ENCODE measurements at regions not wholly inside any gene's neighbourhood (a gene's known extent, or its start where the extent isn't known, plus 50 kb on each side); places are given as distances from the start of the nearest gene placed in this dataset.

DNA sequence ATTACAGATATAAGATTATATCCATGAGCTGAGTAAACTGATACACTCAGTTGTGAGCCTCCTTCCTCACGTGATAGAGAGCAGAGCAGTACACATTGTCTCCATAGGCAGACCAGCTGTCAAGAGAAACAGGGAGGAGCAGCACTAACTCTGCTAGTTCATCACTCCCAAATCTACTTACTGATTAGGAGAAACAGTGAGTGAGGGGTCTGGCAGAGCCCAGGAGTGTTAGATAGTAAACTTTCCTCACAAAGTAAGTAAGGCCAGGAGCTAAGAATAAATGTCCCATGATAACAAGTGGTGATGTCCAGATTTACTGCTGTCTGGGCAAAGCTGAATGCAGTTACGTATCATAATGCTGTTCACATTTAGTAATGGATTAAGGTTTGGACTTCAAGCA, 168.6 kb upstream of the KCNK2 start:
- no peaks in the 10 kb centered on the region for H3K36me3 ChIP-seq (ENCODE audit: control insufficient read depth, insufficient read depth, low read length)
- no peaks in the 10 kb centered on the region for H3K27me3 ChIP-seq (ENCODE audit: control insufficient read depth, insufficient read depth, low read length, poor library complexity, severe bottlenecking)
- no peaks in the 10 kb centered on the region for H3K4me1 ChIP-seq (ENCODE audit: control insufficient read depth, insufficient read depth, low read length)
- no peak overlapping the region for H3K27ac ChIP-seq (ENCODE audit: insufficient read depth, low read depth, low read length, poor library complexity, severe bottlenecking)
- no peaks in the 10 kb centered on the region for H3K9me3 ChIP-seq (ENCODE audit: control insufficient read depth, low read length)
- no peak overlapping the region for H3K4me3 ChIP-seq (ENCODE audit: insufficient read depth, low read depth, low read length)
- 91 to 98% methylated on average over 2 of the region's 2 CpGs for WGBS, 2 experiments

DNA sequence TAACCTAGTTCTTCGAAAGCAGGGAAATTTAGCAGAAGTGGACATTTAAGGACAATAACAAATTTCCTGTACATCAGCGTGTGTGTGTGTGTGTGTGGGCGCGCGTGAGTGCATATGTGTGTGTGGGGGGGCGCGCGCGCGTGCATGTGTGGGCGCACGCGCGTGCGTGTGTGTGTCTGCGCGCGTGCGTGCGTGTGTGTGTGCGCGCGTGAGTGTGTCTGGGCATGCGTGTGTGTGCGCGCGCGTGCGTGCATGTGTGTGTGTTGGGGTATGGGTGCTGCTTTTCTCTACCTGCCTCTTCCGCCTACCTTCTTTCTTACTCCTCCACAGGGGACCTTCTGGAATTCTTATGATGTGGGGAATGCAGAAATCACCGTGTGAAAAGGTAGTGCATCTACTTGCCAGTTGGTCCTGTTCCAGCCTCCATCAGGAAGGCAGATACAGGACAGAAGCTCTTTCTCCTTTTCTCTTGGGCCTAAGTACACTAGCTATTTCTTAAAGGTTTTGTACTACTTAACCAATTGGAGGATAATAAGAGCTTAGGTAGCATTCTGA, 165.4 kb upstream of the KCNK2 start:
- no peaks in the 10 kb centered on the region for H3K9me3 ChIP-seq (ENCODE audit: control insufficient read depth, low read length)
- H3K4me3 ChIP-seq (ENCODE audit: insufficient read depth, low read depth, low read length), result no peak overlapping the region
- WGBS, 2 experiments, result 93 to 96% methylated on average over 30 of the region's 31 CpGs
- no peaks in the 10 kb centered on the region for H3K4me1 ChIP-seq (ENCODE audit: control insufficient read depth, insufficient read depth, low read length)
- H3K27me3 ChIP-seq (ENCODE audit: control insufficient read depth, insufficient read depth, low read length, poor library complexity, severe bottlenecking), result no peaks in the 10 kb centered on the region
- H3K27ac ChIP-seq (ENCODE audit: insufficient read depth, low read depth, low read length, poor library complexity, severe bottlenecking), result no peak overlapping the region
- no peaks in the 10 kb centered on the region for H3K36me3 ChIP-seq (ENCODE audit: control insufficient read depth, insufficient read depth, low read length)

DNA sequence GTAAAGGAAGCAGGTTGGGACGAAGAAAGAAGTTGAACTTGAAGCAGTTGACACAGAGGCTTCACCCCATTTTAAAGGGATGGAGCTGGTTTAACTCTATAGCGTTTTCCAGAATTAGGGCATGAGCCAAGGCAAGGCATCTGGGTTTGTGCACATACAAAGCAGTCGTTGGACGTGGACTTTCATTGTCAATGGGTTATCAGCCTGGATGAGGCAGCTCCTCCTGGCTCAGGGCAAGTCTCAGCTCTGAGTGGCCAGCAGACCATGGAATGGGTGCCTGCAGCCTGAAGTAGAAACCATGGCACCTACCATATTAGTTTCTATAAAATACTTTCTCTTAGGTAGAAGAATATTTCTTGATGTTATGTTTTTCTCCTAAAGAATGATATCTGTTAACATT, 163.8 kb upstream of the KCNK2 start:
- 91% methylated on average over 4 of the region's 4 CpGs for WGBS, 2 experiments
- Histone ChIP-seq H3K36me3 (ENCODE audit: control insufficient read depth, insufficient read depth, low read length) (no peaks in the 10 kb centered on the region), H3K9me3 (ENCODE audit: control insufficient read depth, low read length) (no peaks in the 10 kb centered on the region)

DNA sequence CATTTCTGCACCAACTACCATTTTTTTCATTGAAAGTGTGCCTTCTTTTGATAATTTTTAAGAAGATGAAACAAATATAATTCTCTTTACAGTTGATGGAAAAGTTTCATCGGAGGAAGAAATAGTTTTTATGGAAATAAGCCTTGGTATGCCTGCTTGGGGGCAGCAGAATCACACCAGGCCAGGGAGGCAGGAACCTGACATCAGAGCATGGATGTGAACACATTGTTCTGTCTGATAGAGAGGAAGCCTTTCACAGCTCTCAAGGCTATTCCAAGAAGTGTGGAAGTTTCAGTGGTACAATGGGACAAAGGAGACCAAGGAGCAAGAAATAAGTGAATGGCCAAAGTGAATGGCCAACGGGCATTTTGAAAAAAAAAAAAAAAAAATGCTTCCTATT, 162.2 kb upstream of the KCNK2 start:
- H3K27ac ChIP-seq (ENCODE audit: insufficient read depth, low read depth, low read length, poor library complexity, severe bottlenecking), result no peak overlapping the region
- 70 to 97% methylated on average over 2 of the region's 2 CpGs for WGBS, 2 experiments
- H3K4me1 ChIP-seq (ENCODE audit: control insufficient read depth, insufficient read depth, low read length), result no peaks in the 10 kb centered on the region
- H3K36me3 ChIP-seq (ENCODE audit: control insufficient read depth, insufficient read depth, low read length), result no peaks in the 10 kb centered on the region
- H3K9me3 ChIP-seq (ENCODE audit: control insufficient read depth, low read length), result no peaks in the 10 kb centered on the region
- no peak overlapping the region for H3K4me3 ChIP-seq (ENCODE audit: insufficient read depth, low read depth, low read length)
- no peaks in the 10 kb centered on the region for H3K27me3 ChIP-seq (ENCODE audit: control insufficient read depth, insufficient read depth, low read length, poor library complexity, severe bottlenecking)

More for the DNA sequence above, 163.8 kb upstream of the KCNK2 start:
- Histone ChIP-seq H3K4me3 (ENCODE audit: insufficient read depth, low read depth, low read length) (no peak overlapping the region), H3K4me1 (ENCODE audit: control insufficient read depth, insufficient read depth, low read length) (no peaks in the 10 kb centered on the region), H3K27ac (ENCODE audit: insufficient read depth, low read depth, low read length, poor library complexity, severe bottlenecking) (no peak overlapping the region), H3K27me3 (ENCODE audit: control insufficient read depth, insufficient read depth, low read length, poor library complexity, severe bottlenecking) (no peaks in the 10 kb centered on the region)

DNA sequence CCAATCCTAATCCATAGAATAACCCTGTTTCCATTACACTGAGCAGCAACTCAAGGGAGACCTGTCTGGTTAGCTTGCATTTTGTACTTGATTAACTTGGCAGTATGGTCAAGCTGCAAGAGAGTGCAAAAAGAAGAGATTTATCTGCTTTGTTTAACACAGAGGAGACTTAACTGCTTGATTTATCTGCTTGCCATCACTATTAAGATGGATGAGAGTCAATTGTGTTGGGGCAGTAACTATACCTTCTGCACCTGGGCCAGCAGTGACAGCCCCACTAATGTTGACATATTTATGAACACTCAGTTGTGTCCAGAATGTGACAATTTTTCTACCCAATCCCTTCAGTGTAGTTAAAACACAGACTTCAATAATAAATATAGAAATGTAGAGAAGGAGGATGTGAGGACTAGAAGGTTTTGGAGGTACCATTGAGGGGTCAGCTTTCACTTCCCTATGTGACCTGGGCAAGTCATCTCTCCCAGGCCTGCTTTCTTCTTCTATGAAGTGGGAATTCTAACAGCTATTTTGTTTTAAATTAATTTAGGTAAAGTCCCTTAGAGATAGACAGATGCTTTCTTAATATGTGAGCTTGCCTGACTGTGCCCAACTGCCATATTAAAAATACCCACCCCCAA, 159.1 kb upstream of the KCNK2 start:
- Histone ChIP-seq H3K9me3 (ENCODE audit: control insufficient read depth, low read length) (no peaks in the 10 kb centered on the region), H3K27ac (ENCODE audit: insufficient read depth, low read depth, low read length, poor library complexity, severe bottlenecking) (no peak overlapping the region), H3K36me3 (ENCODE audit: control insufficient read depth, insufficient read depth, low read length) (no peaks in the 10 kb centered on the region), H3K4me3 (ENCODE audit: insufficient read depth, low read depth, low read length) (no peak overlapping the region), H3K27me3 (ENCODE audit: control insufficient read depth, insufficient read depth, low read length, poor library complexity, severe bottlenecking) (no peaks in the 10 kb centered on the region), H3K4me1 (ENCODE audit: control insufficient read depth, insufficient read depth, low read length) (no peaks in the 10 kb centered on the region)

DNA sequence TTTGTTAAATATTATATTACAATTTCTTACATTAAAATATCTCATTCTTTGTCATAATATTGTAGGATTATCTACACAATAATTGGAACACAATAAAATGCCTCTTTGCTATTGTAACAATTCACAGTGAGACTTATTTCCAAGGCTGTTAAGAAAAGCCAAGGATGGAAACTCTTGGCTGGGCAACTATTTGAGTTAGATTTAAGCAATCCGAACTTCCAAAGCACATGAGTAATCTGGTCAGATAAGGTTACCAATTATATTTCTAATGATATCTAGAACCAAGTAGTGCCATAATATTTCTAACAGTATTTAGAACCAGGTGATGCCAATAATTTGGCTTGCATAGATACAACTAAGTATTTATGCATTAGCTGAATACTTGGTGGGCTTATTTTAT, 154.7 kb upstream of the KCNK2 start:
- H3K9me3 ChIP-seq (ENCODE audit: control insufficient read depth, low read length), result no peaks in the 10 kb centered on the region
- H3K36me3 ChIP-seq (ENCODE audit: control insufficient read depth, insufficient read depth, low read length), result no peaks in the 10 kb centered on the region
- H3K4me1 ChIP-seq (ENCODE audit: control insufficient read depth, insufficient read depth, low read length), result no peaks in the 10 kb centered on the region
- H3K27me3 ChIP-seq (ENCODE audit: control insufficient read depth, insufficient read depth, low read length, poor library complexity, severe bottlenecking), result no peaks in the 10 kb centered on the region
- H3K27ac ChIP-seq (ENCODE audit: insufficient read depth, low read depth, low read length, poor library complexity, severe bottlenecking), result no peak overlapping the region
- H3K4me3 ChIP-seq (ENCODE audit: insufficient read depth, low read depth, low read length), result no peak overlapping the region
- 87 to 100% methylated on average over 1 of the region's 1 CpG for WGBS, 2 experiments

DNA sequence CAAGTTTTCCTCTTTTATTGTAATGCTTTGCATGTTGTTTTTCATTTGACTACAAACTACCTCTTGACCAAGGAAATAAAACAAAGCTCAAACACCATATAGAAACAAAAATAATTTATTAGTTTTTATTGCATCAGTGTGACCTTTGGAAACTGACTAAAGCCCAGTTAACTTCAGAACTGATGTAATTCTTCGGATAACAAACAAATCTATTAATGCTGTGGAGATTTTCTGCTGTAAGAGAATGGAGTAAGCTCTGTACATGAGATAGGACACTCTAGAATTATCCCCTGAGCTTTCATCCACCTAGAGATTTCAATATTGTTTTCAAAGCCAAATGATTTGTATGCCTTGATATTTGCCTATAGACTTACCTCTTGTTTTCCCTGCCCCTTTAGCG, 154.0 kb upstream of the KCNK2 start:
- 91% methylated on average over 2 of the region's 2 CpGs; no CpG with 5 or more reads in 1 of the 2 experiments for WGBS, 2 experiments
- H3K9me3 ChIP-seq (ENCODE audit: control insufficient read depth, low read length), result no peaks in the 10 kb centered on the region
- no peaks in the 10 kb centered on the region for H3K36me3 ChIP-seq (ENCODE audit: control insufficient read depth, insufficient read depth, low read length)
- H3K27me3 ChIP-seq (ENCODE audit: control insufficient read depth, insufficient read depth, low read length, poor library complexity, severe bottlenecking), result no peaks in the 10 kb centered on the region
- H3K4me1 ChIP-seq (ENCODE audit: control insufficient read depth, insufficient read depth, low read length), result no peaks in the 10 kb centered on the region
- no peak overlapping the region for H3K4me3 ChIP-seq (ENCODE audit: insufficient read depth, low read depth, low read length)
- no peak overlapping the region for H3K27ac ChIP-seq (ENCODE audit: insufficient read depth, low read depth, low read length, poor library complexity, severe bottlenecking)

DNA sequence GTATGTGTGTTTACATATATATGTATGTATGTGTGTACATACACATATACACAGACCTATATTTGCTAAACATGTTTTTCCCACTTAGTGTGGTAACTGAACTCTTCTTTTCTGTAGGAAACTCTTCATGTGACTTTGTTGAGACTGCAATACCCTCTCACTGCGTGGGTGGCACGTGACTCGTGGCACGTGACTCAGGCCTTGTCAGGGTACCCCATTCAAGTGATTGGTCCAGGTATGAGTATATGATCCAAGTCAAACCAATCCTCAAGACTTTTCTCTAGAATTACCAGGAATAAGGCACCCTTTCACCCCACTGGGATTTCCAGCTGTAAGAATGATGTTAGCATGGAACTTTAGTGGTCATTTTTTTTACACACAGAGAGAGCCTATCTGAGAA, 149.2 kb upstream of the KCNK2 start:
- no peaks in the 10 kb centered on the region for H3K4me1 ChIP-seq (ENCODE audit: control insufficient read depth, insufficient read depth, low read length)
- no peaks in the 10 kb centered on the region for H3K9me3 ChIP-seq (ENCODE audit: control insufficient read depth, low read length)
- no peak overlapping the region for H3K4me3 ChIP-seq (ENCODE audit: insufficient read depth, low read depth, low read length)
- 87 to 89% methylated on average over 4 of the region's 4 CpGs for WGBS, 2 experiments
- no peak overlapping the region for H3K27ac ChIP-seq (ENCODE audit: insufficient read depth, low read depth, low read length, poor library complexity, severe bottlenecking)
- no peaks in the 10 kb centered on the region for H3K36me3 ChIP-seq (ENCODE audit: control insufficient read depth, insufficient read depth, low read length)
- H3K27me3 ChIP-seq (ENCODE audit: control insufficient read depth, insufficient read depth, low read length, poor library complexity, severe bottlenecking), result no peaks in the 10 kb centered on the region

DNA sequence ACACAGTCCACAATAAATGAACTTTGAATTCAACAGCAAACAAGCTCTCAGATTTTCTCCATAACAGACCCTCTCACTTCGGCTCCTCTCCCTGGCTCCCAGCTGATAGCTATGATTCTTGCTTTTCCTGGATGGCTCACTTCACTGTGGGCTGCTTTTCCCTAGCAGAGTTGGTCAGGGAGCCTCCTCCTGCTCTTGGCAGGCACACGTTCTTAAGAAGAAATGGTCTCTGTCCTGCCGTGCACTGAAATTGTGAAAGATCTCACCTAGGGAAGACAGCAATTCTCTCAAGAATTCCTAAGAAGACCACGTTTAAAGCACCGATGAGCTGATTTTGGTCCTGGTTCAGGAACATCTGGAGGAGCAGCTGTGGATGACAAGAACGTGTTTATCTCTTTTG, 148.5 kb upstream of the KCNK2 start:
- no peak overlapping the region for H3K4me3 ChIP-seq (ENCODE audit: insufficient read depth, low read depth, low read length)
- H3K27ac ChIP-seq (ENCODE audit: insufficient read depth, low read depth, low read length, poor library complexity, severe bottlenecking), result no peak overlapping the region
- H3K4me1 ChIP-seq (ENCODE audit: control insufficient read depth, insufficient read depth, low read length), result no peaks in the 10 kb centered on the region
- H3K9me3 ChIP-seq (ENCODE audit: control insufficient read depth, low read length), result no peaks in the 10 kb centered on the region
- H3K36me3 ChIP-seq (ENCODE audit: control insufficient read depth, insufficient read depth, low read length), result no peaks in the 10 kb centered on the region
- H3K27me3 ChIP-seq (ENCODE audit: control insufficient read depth, insufficient read depth, low read length, poor library complexity, severe bottlenecking), result no peaks in the 10 kb centered on the region
- 87% methylated on average over 6 of the region's 6 CpGs for WGBS, 2 experiments

DNA sequence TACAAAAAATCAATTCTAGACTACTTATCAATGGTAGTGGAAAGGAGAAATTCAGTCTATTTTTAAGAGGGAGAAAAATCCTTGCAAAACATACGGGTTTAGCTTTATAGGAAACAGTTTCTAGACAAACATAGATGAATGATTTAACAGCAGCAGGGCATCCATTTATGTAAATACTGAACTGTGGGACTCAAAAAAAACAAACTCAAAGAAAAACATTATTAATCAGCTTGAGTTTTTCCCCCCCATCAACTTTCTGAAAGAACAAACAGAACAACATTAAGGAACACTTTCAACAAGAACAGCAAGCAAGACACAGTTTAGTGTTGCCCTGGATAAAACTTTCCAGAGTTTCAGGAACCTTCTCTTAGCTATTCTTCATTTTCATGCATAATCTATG, 147.3 kb upstream of the KCNK2 start:
- Histone ChIP-seq H3K9me3 (ENCODE audit: control insufficient read depth, low read length) (no peaks in the 10 kb centered on the region), H3K4me3 (ENCODE audit: insufficient read depth, low read depth, low read length) (no peak overlapping the region)
- 86 to 100% methylated on average over 1 of the region's 1 CpG for WGBS, 2 experiments

DNA sequence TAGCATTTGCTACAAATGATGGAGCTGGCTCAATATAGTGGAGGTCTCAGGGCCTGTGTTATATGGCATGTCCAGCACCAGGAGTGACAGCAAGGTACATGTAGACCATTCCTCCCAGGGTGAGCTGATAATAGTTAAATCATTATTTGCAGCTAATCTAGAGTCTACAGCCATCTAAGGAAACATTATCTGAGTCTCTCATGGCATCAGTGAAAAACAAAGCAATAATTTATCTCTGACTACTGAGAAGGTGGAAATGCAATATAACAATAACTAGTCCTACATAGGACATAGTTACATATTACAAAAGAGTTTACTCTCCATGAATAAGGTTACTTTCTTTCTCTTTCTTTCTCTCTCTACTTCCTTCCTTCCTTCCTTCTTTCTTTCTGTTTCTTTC, 143.4 kb upstream of the KCNK2 start:
- Histone ChIP-seq H3K27me3 (ENCODE audit: control insufficient read depth, insufficient read depth, low read length, poor library complexity, severe bottlenecking) (no peaks in the 10 kb centered on the region), H3K27ac (ENCODE audit: insufficient read depth, low read depth, low read length, poor library complexity, severe bottlenecking) (no peak overlapping the region), H3K36me3 (ENCODE audit: control insufficient read depth, insufficient read depth, low read length) (no peaks in the 10 kb centered on the region), H3K9me3 (ENCODE audit: control insufficient read depth, low read length) (no peaks in the 10 kb centered on the region), H3K4me3 (ENCODE audit: insufficient read depth, low read depth, low read length) (no peak overlapping the region), H3K4me1 (ENCODE audit: control insufficient read depth, insufficient read depth, low read length) (no peaks in the 10 kb centered on the region)

More for the DNA sequence above, 147.3 kb upstream of the KCNK2 start:
- H3K36me3 ChIP-seq (ENCODE audit: control insufficient read depth, insufficient read depth, low read length), result no peaks in the 10 kb centered on the region
- no peak overlapping the region for H3K27ac ChIP-seq (ENCODE audit: insufficient read depth, low read depth, low read length, poor library complexity, severe bottlenecking)
- H3K4me1 ChIP-seq (ENCODE audit: control insufficient read depth, insufficient read depth, low read length), result no peaks in the 10 kb centered on the region
- H3K27me3 ChIP-seq (ENCODE audit: control insufficient read depth, insufficient read depth, low read length, poor library complexity, severe bottlenecking), result no peaks in the 10 kb centered on the region

Measured in ectodermal cell (in vitro differentiated cells).